GM23248 (cell line): ENCODE measurements at regions not wholly inside any gene's neighbourhood (a gene's known extent, or its start where the extent isn't known, plus 50 kb on each side); places are given as distances from the start of the nearest gene placed in this dataset.

Experiments used
- DNase-seq: peaks from one replicate; pipeline ENCODE4 v3.0.0-alpha.2; 2015
- H2AFZ ChIP-seq: fragments of 200-600 bp; sonication (generic); 2 replicates; pipeline ENCODE4 v1.6.1; 2016; ENCODE audit warnings: antibody characterized with exemption
- H3F3A ChIP-seq: fragments of 200-600 bp; sonication (generic); 2 replicates; pipeline ENCODE4 v1.6.1; 2016; ENCODE audit warnings: mild to moderate bottlenecking, antibody characterized with exemption, mixed run types; ENCODE audit not compliant: insufficient read depth
- H3K27ac ChIP-seq: fragments of 200-600 bp; sonication (generic); 2 replicates; pipeline ENCODE4 v1.5.1; 2016; ENCODE audit warnings: mild to moderate bottlenecking
- H3K27me3 ChIP-seq: fragments of 200-600 bp; sonication (generic); replicated peaks from 2 replicates; pipeline ENCODE4 v1.6.1; 2016; ENCODE audit warnings: mild to moderate bottlenecking; ENCODE audit not compliant: insufficient read depth
- H3K36me3 ChIP-seq: fragments of 200-600 bp; sonication (generic); 2 replicates; pipeline ENCODE4 v1.6.1; 2016; ENCODE audit warnings: low read depth, mild to moderate bottlenecking
- H3K4me1 ChIP-seq: fragments of 200-600 bp; sonication (generic); 2 replicates; pipeline ENCODE4 v1.6.1; 2016; ENCODE audit warnings: mild to moderate bottlenecking; ENCODE audit not compliant: insufficient read depth
- H3K4me2 ChIP-seq: fragments of 200-600 bp; sonication (generic); one replicate; pipeline ENCODE4 v1.6.1; 2016; ENCODE audit warnings: mild to moderate bottlenecking; ENCODE audit not compliant: unreplicated experiment
- H3K4me3 ChIP-seq: fragments of 200-600 bp; sonication (generic); 2 replicates; pipeline ENCODE4 v1.5.1; 2016; ENCODE audit warnings: mild to moderate bottlenecking
- H3K79me2 ChIP-seq: fragments of 200-600 bp; sonication (generic); 2 replicates; pipeline ENCODE4 v1.6.1; 2016; ENCODE audit warnings: mild to moderate bottlenecking; ENCODE audit not compliant: insufficient read depth
- H3K9ac ChIP-seq: fragments of 200-600 bp; sonication (generic); 2 replicates; pipeline ENCODE4 v1.6.1; 2016; ENCODE audit warnings: mild to moderate bottlenecking
- H3K9me2 ChIP-seq: fragments of 200-600 bp; sonication (generic); 2 replicates; pipeline ENCODE4 v1.6.1; 2016; ENCODE audit warnings: mixed run types, mild to moderate bottlenecking, moderate library complexity; ENCODE audit not compliant: insufficient read depth
- H3K9me3 ChIP-seq: fragments of 200-600 bp; sonication (generic); one replicate; pipeline ENCODE4 v1.6.1; 2017; ENCODE audit warnings: low read depth
- H4K20me1 ChIP-seq: fragments of 200-600 bp; sonication (generic); 2 replicates; pipeline ENCODE4 v1.6.0; 2016; ENCODE audit not compliant: insufficient read depth
- EZH2 ChIP-seq: fragments of 200-600 bp; sonication (generic); IDR thresholded peaks from 2 replicates; pipeline ENCODE4 v1.6.1; 2018; ENCODE audit warnings: antibody characterized with exemption, mild to moderate bottlenecking; ENCODE audit not compliant: insufficient read depth, poor library complexity, severe bottlenecking
- EZH2phosphoT487 ChIP-seq: fragments of 200-600 bp; sonication (generic); IDR thresholded peaks from 2 replicates; pipeline ENCODE4 v1.6.1; 2018; ENCODE audit warnings: antibody characterized with exemption, moderate library complexity, mild to moderate bottlenecking, low read depth; ENCODE audit not compliant: insufficient read depth
- WGBS, 2 experiments: methylation state at CpG; one replicate each; pipeline ENCODE4 v1.1.6; 2015 to 2017; ENCODE audit warnings: low lambda C conversion rate in 2 of 2, low coverage in 1 of 2; ENCODE audit errors: missing lambda C conversion rate in 2 of 2; 5-methylcytosine and 5-hydroxymethylcytosine counted together
- in situ Hi-C: fragments of 300-500 bp; cut with MboI; formaldehyde crosslinking; loops from 2 replicates; pipeline ENCODE4 v1.15.0; 2020

- Histone ChIP-seq H3K4me1 (no peaks in the 10 kb centered on the region), H3K4me3 (no peak overlapping the region), H3K27ac (no peak overlapping the region), H3K9me3 (no peaks in the 10 kb centered on the region), H3K27me3 (no peaks in the 10 kb centered on the region; the same call in 1 of the 2 replicates), H3K36me3 (no peaks in the 10 kb centered on the region), H3F3A (no peaks in the 10 kb centered on the region), H3K4me2 (no peak overlapping the region), H2AFZ (no peak overlapping the region), H4K20me1 (no peaks in the 10 kb centered on the region), H3K9me2 (no peaks in the 10 kb centered on the region), H3K79me2 (no peaks in the 10 kb centered on the region), H3K9ac (no peak overlapping the region)
- in situ Hi-C loops: no loop called here
- DNase-seq: no peak
- WGBS, 2 experiments: 15 to 26% methylated on average over 3 of the region's 3 CpGs
- TF ChIP-seq EZH2phosphoT487: no peak
- no peak for TF ChIP-seq EZH2
These were observed 1025.0 kb downstream of the ZPLD1 start for GRCh38 chr3:103459815-103460214.

DNA sequence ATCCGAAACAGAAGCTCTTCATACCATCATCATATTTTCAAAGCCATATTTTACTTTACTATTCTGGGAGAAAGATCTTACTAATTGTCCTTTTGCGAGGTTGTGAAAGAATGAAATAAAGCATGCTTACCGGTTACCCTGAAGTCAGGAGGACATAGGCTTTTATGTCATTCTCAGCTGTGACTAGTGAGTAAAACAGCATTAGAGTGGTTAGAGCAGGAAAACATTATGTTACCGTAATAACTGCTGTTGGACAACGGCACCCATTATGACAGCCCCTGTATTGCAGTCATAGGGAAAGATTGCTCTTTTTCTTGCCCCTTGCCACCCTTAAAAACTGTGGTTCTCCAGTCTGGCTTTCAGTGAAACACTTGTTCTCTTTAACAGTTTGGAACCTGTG, 1035.7 kb downstream of the ZPLD1 start:
- Histone ChIP-seq H3K4me1 (no peaks in the 10 kb centered on the region), H3K9ac (no peak overlapping the region), H3F3A (no peaks in the 10 kb centered on the region), H2AFZ (no peak overlapping the region), H3K27me3 (no peaks in the 10 kb centered on the region), H3K36me3 (no peaks in the 10 kb centered on the region), H3K9me2 (no peaks in the 10 kb centered on the region), H3K4me3 (no peak overlapping the region), H3K9me3 (no peaks in the 10 kb centered on the region), H4K20me1 (no peaks in the 10 kb centered on the region), H3K27ac (no peak overlapping the region), H3K4me2 (no peak overlapping the region), H3K79me2 (no peaks in the 10 kb centered on the region)
- in situ Hi-C loops: no loop called here
- TF ChIP-seq EZH2phosphoT487 (no peak), EZH2 (no peak)
- WGBS, 2 experiments: 27 to 29% methylated on average over 5 of the region's 5 CpGs
- no peak for DNase-seq

DNA sequence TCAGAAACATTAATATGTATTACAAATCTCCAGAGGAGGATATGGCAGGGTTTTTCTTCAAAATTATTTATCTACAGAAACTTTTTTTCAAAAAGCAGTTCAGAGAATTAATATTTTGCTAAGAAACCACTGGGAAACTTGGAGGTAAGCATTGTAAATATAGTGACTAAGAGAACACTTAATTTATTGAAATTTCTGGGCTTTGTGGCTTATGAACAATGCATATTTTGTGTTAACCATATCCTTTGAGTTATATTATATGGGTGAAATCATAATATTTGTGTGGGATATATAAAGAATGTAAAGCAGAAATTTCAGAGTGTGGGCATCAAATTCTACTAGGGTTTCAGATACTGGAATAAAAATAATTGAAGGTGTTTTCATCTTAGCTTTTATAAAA, 1059.2 kb downstream of the ZPLD1 start:
- TF ChIP-seq EZH2phosphoT487 (no peak), EZH2 (no peak)
- H3K4me1 ChIP-seq: no peaks in the 10 kb centered on the region
- DNase-seq: no peak
- H3K27me3 ChIP-seq: no peaks in the 10 kb centered on the region
- no peak overlapping the region for H3K27ac ChIP-seq
- in situ Hi-C loops: no loop called here
- no peak overlapping the region for H3K4me2 ChIP-seq
- no peak overlapping the region for H3K4me3 ChIP-seq
- H3K36me3 ChIP-seq: no peaks in the 10 kb centered on the region
- H3K79me2 ChIP-seq: no peaks in the 10 kb centered on the region
- no peaks in the 10 kb centered on the region for H3F3A ChIP-seq
- H3K9me2 ChIP-seq: no peaks in the 10 kb centered on the region
- no peaks in the 10 kb centered on the region for H3K9me3 ChIP-seq
- H2AFZ ChIP-seq: no peak overlapping the region
- H3K9ac ChIP-seq: no peak overlapping the region
- H4K20me1 ChIP-seq: no peaks in the 10 kb centered on the region

DNA sequence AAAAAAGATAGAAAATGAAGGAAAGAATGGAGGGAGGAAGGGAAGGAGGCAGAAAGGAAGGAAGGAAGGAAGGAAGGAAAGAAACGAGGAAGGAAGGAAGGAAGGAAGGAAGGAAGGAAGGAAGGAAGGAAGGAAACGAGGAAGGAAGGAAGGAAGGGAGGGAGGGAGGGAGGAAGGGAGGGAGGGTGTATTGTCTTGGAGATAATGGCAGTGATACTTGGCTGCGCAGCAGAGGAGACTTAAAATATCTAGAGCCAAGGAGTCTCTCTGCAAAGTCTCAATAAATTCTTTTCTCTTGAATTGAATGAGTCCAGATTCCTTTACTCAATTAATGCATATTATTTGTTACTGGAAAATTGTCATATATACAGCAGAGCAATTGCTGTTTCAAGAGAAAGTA, 1059.7 kb downstream of the ZPLD1 start:
- Histone ChIP-seq H3K9ac (no peak overlapping the region), H3K4me3 (no peak overlapping the region), H3K4me2 (no peak overlapping the region), H3K27ac (no peak overlapping the region), H3K9me3 (no peaks in the 10 kb centered on the region), H3K9me2 (no peaks in the 10 kb centered on the region), H3K79me2 (no peaks in the 10 kb centered on the region), H3K27me3 (no peaks in the 10 kb centered on the region), H2AFZ (no peak overlapping the region), H4K20me1 (no peaks in the 10 kb centered on the region), H3K4me1 (no peaks in the 10 kb centered on the region), H3K36me3 (no peaks in the 10 kb centered on the region), H3F3A (no peaks in the 10 kb centered on the region)
- in situ Hi-C loops: no loop called here
- WGBS, 2 experiments: 15% methylated on average over 3 of the region's 3 CpGs; no CpG with 5 or more reads in 1 of the 2 experiments
- no peak for DNase-seq
- no peak for TF ChIP-seq EZH2phosphoT487

DNA sequence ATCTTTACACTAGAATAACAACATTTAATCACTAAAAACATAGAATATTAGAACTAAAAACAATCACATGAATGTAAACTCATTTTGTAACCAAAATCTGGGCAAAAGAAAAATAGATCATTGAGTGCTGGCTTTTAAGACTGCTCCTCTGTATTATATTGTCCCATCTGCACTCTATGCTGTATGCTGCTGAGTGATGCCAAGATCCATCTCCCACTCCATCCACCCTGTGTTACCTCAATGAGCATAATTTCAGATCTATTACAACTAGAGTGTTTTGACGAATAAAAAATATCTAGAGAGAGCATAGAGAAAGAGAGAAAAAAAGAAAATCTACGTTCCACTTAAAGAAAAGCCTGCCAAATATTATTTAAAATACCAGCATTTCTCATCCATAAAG, 1060.4 kb downstream of the ZPLD1 start:
- H3K9me2 ChIP-seq: no peaks in the 10 kb centered on the region
- H3K4me3 ChIP-seq: no peak overlapping the region
- H3K9ac ChIP-seq: no peak overlapping the region
- H2AFZ ChIP-seq: no peak overlapping the region
- no peak for TF ChIP-seq EZH2
- no peak for TF ChIP-seq EZH2phosphoT487
- no peaks in the 10 kb centered on the region for H4K20me1 ChIP-seq
- no peaks in the 10 kb centered on the region for H3K79me2 ChIP-seq
- H3K27ac ChIP-seq: no peak overlapping the region
- no peaks in the 10 kb centered on the region for H3K36me3 ChIP-seq
- no peaks in the 10 kb centered on the region for H3K9me3 ChIP-seq
- H3F3A ChIP-seq: no peaks in the 10 kb centered on the region
- no peak overlapping the region for H3K4me2 ChIP-seq
- no peaks in the 10 kb centered on the region for H3K4me1 ChIP-seq
- WGBS, 2 experiments: 9 to 10% methylated on average over 2 of the region's 2 CpGs
- no peaks in the 10 kb centered on the region for H3K27me3 ChIP-seq
- DNase-seq: no peak
- in situ Hi-C loops: no loop called here
